Lower leg skin (tissue), 4 donors: ENCODE measurements at regions not wholly inside any gene's neighbourhood (a gene's known extent, or its start where the extent isn't known, plus 50 kb on each side); places are given as distances from the start of the nearest gene placed in this dataset.

ENCODE experiments used
- DNase-seq, 2 donors: peaks; one replicate each; pipeline ENCODE4 v3.0.0-alpha.2; 2019; ENCODE audit warnings: low spot score in 2 of 2
- H3K4me3 ChIP-seq: fragments of 200-600 bp; sonication (generic); 2 replicates; pipeline ENCODE4 v1.5.1; 2017; ENCODE audit warnings: mild to moderate bottlenecking, low read depth; ENCODE audit not compliant: poor library complexity, severe bottlenecking
- CTCF ChIP-seq, 3 donors: fragments of 450-650 bp; IDR thresholded peaks; one replicate each; pipeline ENCODE4 v1.5.1; 2016; ENCODE audit warnings: antibody characterized with exemption in 3 of 3, mild to moderate bottlenecking in 3 of 3, moderate library complexity in 2 of 3
- POLR2A ChIP-seq, 2 donors: fragments of 450-650 bp; IDR thresholded peaks; one replicate each; pipeline ENCODE4 v1.6.1; 2016 to 2017; ENCODE audit warnings: antibody characterized with exemption in 2 of 2, mild to moderate bottlenecking in 1 of 2, moderate library complexity in 1 of 2
- WGBS, 2 donors: methylation state at CpG; one replicate each; pipeline ENCODE4 v1.1.5; 2018; 5-methylcytosine and 5-hydroxymethylcytosine counted together
- intact Hi-C: fragments of 100-400 bp; cut with DNase I; formaldehyde crosslinking; loops from one replicate; pipeline ENCODE4 v1.15.0; 2023; ENCODE audit warnings: low total_unique reads

DNA sequence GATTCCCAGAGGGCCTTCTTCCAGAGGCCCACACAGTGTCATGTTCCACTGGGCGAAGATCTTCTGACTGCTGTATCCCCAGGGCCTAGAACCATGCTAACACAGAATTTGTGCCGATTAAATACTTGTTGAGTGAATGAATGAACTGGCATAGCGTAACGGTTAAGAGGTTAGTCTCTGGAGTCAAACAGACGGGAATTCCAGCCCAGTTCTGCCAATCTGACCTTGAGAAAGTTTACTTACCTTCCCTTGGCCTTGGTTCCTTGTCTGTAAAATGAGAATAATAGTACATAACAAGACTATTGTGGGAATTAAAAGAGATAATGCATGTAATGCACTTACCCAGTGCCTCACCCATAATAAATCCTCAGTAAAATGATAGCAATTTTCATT is 58.3 kb upstream of the PLAC1 start:
- no peak overlapping the region for H3K4me3 ChIP-seq
- no peak for TF ChIP-seq CTCF (IDR thresholded peaks at IDR 0.05)
- no peak for TF ChIP-seq POLR2A (IDR thresholded peaks at IDR 0.05)
- 84 to 88% methylated on average over 5 of the region's 5 CpGs for WGBS, 2 donors
- intact Hi-C loops, result no loop called here
- DNase-seq, result no peak

GRCh38 chrX:134715930-134716619 is 57.8 kb upstream of the PLAC1 start:
- WGBS, 2 donors, result 82 to 87% methylated on average over 5 of the region's 5 CpGs
- intact Hi-C loops, result no loop called here

DNA sequence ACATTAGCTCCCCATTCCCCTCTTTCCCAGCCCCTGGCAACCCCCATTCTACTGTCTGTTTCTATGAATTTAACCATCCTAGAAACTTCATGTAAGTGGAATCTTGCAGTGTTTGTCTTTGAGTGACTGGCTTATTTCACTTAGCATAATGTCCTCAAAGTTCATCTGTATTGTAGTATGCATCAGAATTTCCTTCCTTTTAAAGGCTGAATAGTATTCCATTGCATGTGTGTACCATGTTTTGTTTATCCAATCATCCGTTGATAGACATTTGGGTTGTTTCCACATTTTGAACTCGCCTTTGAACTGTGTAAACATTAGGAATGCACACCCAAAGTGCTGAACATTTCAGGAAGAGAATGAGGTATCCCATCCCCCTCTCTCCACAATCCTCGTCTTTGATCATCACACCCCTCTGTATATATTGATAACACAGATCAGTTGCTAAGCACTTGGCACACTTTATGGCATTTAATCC is 56.4 kb upstream of the PLAC1 start:
- TF ChIP-seq CTCF (IDR thresholded peaks at IDR 0.05) (no peak), POLR2A (IDR thresholded peaks at IDR 0.05) (no peak)
- no peak for DNase-seq
- WGBS, 2 donors, result 85 to 94% methylated on average over 3 of the region's 3 CpGs
- H3K4me3 ChIP-seq, result no peak overlapping the region
- intact Hi-C loops, result no loop called here

More at GRCh38 chrX:134715930-134716619, 57.8 kb upstream of the PLAC1 start:
- H3K4me3 ChIP-seq, result no peak overlapping the region
- DNase-seq, result no peak
- no peak for TF ChIP-seq POLR2A (IDR thresholded peaks at IDR 0.05)
- TF ChIP-seq CTCF (IDR thresholded peaks at IDR 0.05), result no peak

- TF ChIP-seq CTCF (IDR thresholded peaks at IDR 0.05), result no peak
- no peak for TF ChIP-seq POLR2A (IDR thresholded peaks at IDR 0.05)
- intact Hi-C loops, result no loop called here
- no peak for DNase-seq
- WGBS, 2 donors, result 78 to 90% methylated on average over 10 of the region's 10 CpGs
- no peak overlapping the region for H3K4me3 ChIP-seq
Observed at GRCh38 chrX:134713618-134714107, 55.4 kb upstream of the PLAC1 start.

DNA sequence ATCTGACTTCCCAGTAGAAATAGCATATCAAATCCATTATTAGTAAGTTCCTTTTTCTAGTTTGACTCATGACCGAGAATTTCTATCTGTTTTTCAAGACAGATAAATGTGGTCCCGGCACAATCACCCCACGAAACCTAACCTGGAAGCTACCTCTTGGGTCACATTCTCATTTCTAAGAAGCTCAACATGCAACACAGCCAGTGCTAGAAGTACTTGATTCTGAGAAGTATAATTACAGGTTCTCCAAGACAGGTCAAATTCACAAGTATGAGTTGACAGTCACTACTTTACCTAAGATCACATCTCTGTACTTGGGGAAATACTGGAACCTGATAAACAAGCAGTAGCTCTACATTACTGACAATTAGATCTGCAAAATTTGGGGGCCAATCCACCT is 54.0 kb upstream of the PLAC1 start:
- intact Hi-C loops, result no loop called here
- WGBS, 2 donors, result 80 to 85% methylated on average over 3 of the region's 3 CpGs
- no peak for DNase-seq
- no peak for TF ChIP-seq CTCF (IDR thresholded peaks at IDR 0.05)
- TF ChIP-seq POLR2A (IDR thresholded peaks at IDR 0.05), result no peak
- no peak overlapping the region for H3K4me3 ChIP-seq
